ENCODE measurements at regions not wholly inside any gene's neighbourhood (a gene's known extent, or its start where the extent isn't known, plus 50 kb on each side); places are given as distances from the start of the nearest gene placed in this dataset.

GRCh38 chr7:13454916-13455592 lies 534.4 kb downstream of the ETV1 start:
- no peak overlapping the region for H3K4me3 ChIP-seq
- H3K27ac ChIP-seq: no peak overlapping the region
- TF ChIP-seq POLR2A (IDR thresholded peaks at IDR 0.05) (no peak), EP300 (IDR thresholded peaks at IDR 0.05) (no peak)
- no peaks in the 10 kb centered on the region for H3K27me3 ChIP-seq
- no peak for ATAC-seq
- no peaks in the 10 kb centered on the region for H3K36me3 ChIP-seq
- WGBS, 2 donors (ENCODE audit: low coverage in 1 of 2): 91 to 100% methylated on average over 4 to 6 of the region's 8 CpGs
- no peaks in the 10 kb centered on the region for H3K4me1 ChIP-seq
- H3K9me3 ChIP-seq: no peaks in the 10 kb centered on the region

- WGBS, 2 donors (ENCODE audit: low coverage in 1 of 2): 57 to 62% methylated on average over 4 of the region's 4 CpGs
- no peak overlapping the region for H3K27ac ChIP-seq
- TF ChIP-seq POLR2AphosphoS5 (IDR thresholded peaks at IDR 0.05) (no peak), POLR2A (IDR thresholded peaks at IDR 0.05) (no peak), EP300 (IDR thresholded peaks at IDR 0.05) (no peak), CTCF (IDR thresholded peaks at IDR 0.05) (no peak)
- H3K4me3 ChIP-seq: no peak overlapping the region
- no peaks in the 10 kb centered on the region for H3K4me1 ChIP-seq
- no peaks in the 10 kb centered on the region for H3K27me3 ChIP-seq
- H3K9me3 ChIP-seq: no peaks in the 10 kb centered on the region
- ATAC-seq: no peak
- no peaks in the 10 kb centered on the region for H3K36me3 ChIP-seq
These were observed 531.7 kb downstream of the ETV1 start for GRCh38 chr7:13457790-13458189.

- Histone ChIP-seq H3K27me3 (no peaks in the 10 kb centered on the region), H3K9me3 (no peaks in the 10 kb centered on the region), H3K4me3 (no peak overlapping the region), H3K27ac (no peak overlapping the region), H3K4me1 (no peaks in the 10 kb centered on the region), H3K36me3 (no peaks in the 10 kb centered on the region)
- ATAC-seq: no peak
- TF ChIP-seq CTCF (IDR thresholded peaks at IDR 0.05) (no peak), POLR2AphosphoS5 (IDR thresholded peaks at IDR 0.05) (no peak), POLR2A (IDR thresholded peaks at IDR 0.05) (no peak), EP300 (IDR thresholded peaks at IDR 0.05) (no peak)
- 63 to 69% methylated on average over 4 to 7 of the region's 7 CpGs for whole genome bisulfite sequencing, 2 donors (ENCODE audit: low coverage in 1 of 2)
These were observed 522.5 kb downstream of the ETV1 start for GRCh38 chr7:13466874-13467547.

GRCh38 chr7:13476881-13477444 lies 512.5 kb downstream of the ETV1 start:
- Histone ChIP-seq H3K27me3 (no peaks in the 10 kb centered on the region), H3K9me3 (no peaks in the 10 kb centered on the region), H3K4me3 (no peak overlapping the region), H3K4me1 (no peaks in the 10 kb centered on the region), H3K27ac (no peak overlapping the region), H3K36me3 (no peaks in the 10 kb centered on the region)
- ATAC-seq: no peak
- WGBS, 2 donors (ENCODE audit: low coverage in 1 of 2): 80 to 81% methylated on average over 2 of the region's 2 CpGs
- TF ChIP-seq CTCF (IDR thresholded peaks at IDR 0.05) (no peak), POLR2A (IDR thresholded peaks at IDR 0.05) (no peak), EP300 (IDR thresholded peaks at IDR 0.05) (no peak), POLR2AphosphoS5 (IDR thresholded peaks at IDR 0.05) (no peak)

GRCh38 chr7:13489386-13489785 lies 500.1 kb downstream of the ETV1 start:
- no peaks in the 10 kb centered on the region for H3K27me3 ChIP-seq
- peaks cover 0 to 4% (median 0%) of the 10 kb centered on the region in 3 donors for H3K9me3 ChIP-seq
- no peaks in the 10 kb centered on the region for H3K4me1 ChIP-seq
- TF ChIP-seq CTCF (IDR thresholded peaks at IDR 0.05) (no peak), POLR2AphosphoS5 (IDR thresholded peaks at IDR 0.05) (no peak), POLR2A (IDR thresholded peaks at IDR 0.05) (no peak), EP300 (IDR thresholded peaks at IDR 0.05) (no peak)
- H3K4me3 ChIP-seq: no peak overlapping the region
- H3K36me3 ChIP-seq: no peaks in the 10 kb centered on the region
- ATAC-seq: no peak
- no peak overlapping the region for H3K27ac ChIP-seq
- no CpG with 5 or more reads among the region's 6 CpGs for WGBS, 2 donors (ENCODE audit: low coverage in 1 of 2)
